ENCODE measurements at regions not wholly inside any gene's neighbourhood (a gene's known extent, or its start where the extent isn't known, plus 50 kb on each side); places are given as distances from the start of the nearest gene placed in this dataset.
"Not testable (repeated sequence)": the region's sequence is repeated elsewhere in the genome, so short reads cannot be mapped to it uniquely, and the experiment has no call there.

GRCh38 chr6:26770941-26771666 lies 111.6 kb upstream of the ZNF322 start:
- H3K27me3 ChIP-seq (ENCODE audit: insufficient read depth, low read length); H2AK5ac ChIP-seq (ENCODE audit: insufficient read length, low read length): not testable (repeated sequence)
- no CpG with 5 or more reads among the region's 31 CpGs for WGBS (ENCODE audit: extremely low coverage, insufficient read length, low lambda C conversion rate)

GRCh38 chr6:26773414-26773813 lies 113.9 kb upstream of the ZNF322 start:
- not testable (repeated sequence) for H3T11ph ChIP-seq (ENCODE audit: low read length); H3K4me1 ChIP-seq (ENCODE audit: insufficient read depth, low read length); H2BK120ac ChIP-seq (ENCODE audit: low read depth, low read length, poor library complexity, severe bottlenecking); H3K79me2 ChIP-seq (ENCODE audit: insufficient read depth, low read length); H2AK5ac ChIP-seq (ENCODE audit: insufficient read length, low read length); H4K8ac ChIP-seq (replicated peaks; ENCODE audit: insufficient read length, low read depth, low read length); H3K4me3 Mint-ChIP-seq; H3K79me1 ChIP-seq (ENCODE audit: insufficient read depth, low read depth, low read length, poor library complexity, severe bottlenecking); H3K27ac Mint-ChIP-seq; H4K5ac ChIP-seq (ENCODE audit: insufficient read length, low read depth, low read length); H4K20me1 ChIP-seq (ENCODE audit: control insufficient read depth, insufficient read depth, insufficient read length); H2BK5ac ChIP-seq (ENCODE audit: insufficient read length, low read length); H3K4me1 Mint-ChIP-seq; H3K27me3 ChIP-seq (ENCODE audit: insufficient read depth, low read length); H3K18ac ChIP-seq (ENCODE audit: insufficient read length, low read depth, low read length); H3K4me2 ChIP-seq (ENCODE audit: insufficient read depth, insufficient read length, low read length); DNase-seq; H3K9ac ChIP-seq (ENCODE audit: extremely low read depth, insufficient read length, low read length); H2BK15ac ChIP-seq (ENCODE audit: low read depth, low read length); H3K4ac ChIP-seq (ENCODE audit: low read depth, low read length); H4K91ac ChIP-seq (ENCODE audit: insufficient read length, low read depth, low read length); H2AFZ ChIP-seq (ENCODE audit: low read length); H3K27ac ChIP-seq (ENCODE audit: insufficient read length, low read depth, low read length); H3K9me3 ChIP-seq (ENCODE audit: control insufficient read depth, low read depth, low read length); H3K23me2 ChIP-seq (ENCODE audit: insufficient read length, low read depth, low read length, poor library complexity, severe bottlenecking); H3K9me3 Mint-ChIP-seq; H3K14ac ChIP-seq (ENCODE audit: insufficient read depth, low read length); H2BK20ac ChIP-seq (ENCODE audit: low read depth, low read length, poor library complexity, severe bottlenecking); H3K23ac ChIP-seq (ENCODE audit: insufficient read length, low read depth, low read length); H2BK12ac ChIP-seq (ENCODE audit: insufficient read length, low read depth, low read length); H3K36me3 Mint-ChIP-seq (ENCODE audit: insufficient read depth in 1 of 3, low read depth in 3 of 3); H3K56ac ChIP-seq (ENCODE audit: insufficient read length, low read depth, low read length); H3K27me3 Mint-ChIP-seq (ENCODE audit: low read depth)
- no CpG with 5 or more reads among the region's 12 CpGs for WGBS (ENCODE audit: extremely low coverage, insufficient read length, low lambda C conversion rate)

More at GRCh38 chr6:26770941-26771666, 111.6 kb upstream of the ZNF322 start:
- not testable (repeated sequence) for H3K79me1 ChIP-seq (ENCODE audit: insufficient read depth, low read depth, low read length, poor library complexity, severe bottlenecking); H3K23me2 ChIP-seq (ENCODE audit: insufficient read length, low read depth, low read length, poor library complexity, severe bottlenecking); H2BK5ac ChIP-seq (ENCODE audit: insufficient read length, low read length); H2AFZ ChIP-seq (ENCODE audit: low read length); H3K4ac ChIP-seq (ENCODE audit: low read depth, low read length); H2BK15ac ChIP-seq (ENCODE audit: low read depth, low read length); H2BK120ac ChIP-seq (ENCODE audit: low read depth, low read length, poor library complexity, severe bottlenecking); H3K27ac ChIP-seq (ENCODE audit: insufficient read length, low read depth, low read length); H3K9me3 ChIP-seq (ENCODE audit: control insufficient read depth, low read depth, low read length); H4K20me1 ChIP-seq (ENCODE audit: control insufficient read depth, insufficient read depth, insufficient read length); H4K5ac ChIP-seq (ENCODE audit: insufficient read length, low read depth, low read length); H3K4me1 ChIP-seq (ENCODE audit: insufficient read depth, low read length); H3K9me3 Mint-ChIP-seq; DNase-seq; H3K4me3 Mint-ChIP-seq; H3K14ac ChIP-seq (ENCODE audit: insufficient read depth, low read length); H3T11ph ChIP-seq (ENCODE audit: low read length); H3K27me3 Mint-ChIP-seq (ENCODE audit: low read depth); H3K27ac Mint-ChIP-seq; H3K23ac ChIP-seq (ENCODE audit: insufficient read length, low read depth, low read length); H3K56ac ChIP-seq (ENCODE audit: insufficient read length, low read depth, low read length); H3K18ac ChIP-seq (ENCODE audit: insufficient read length, low read depth, low read length); H4K8ac ChIP-seq (replicated peaks; ENCODE audit: insufficient read length, low read depth, low read length); H3K9ac ChIP-seq (ENCODE audit: extremely low read depth, insufficient read length, low read length); H4K91ac ChIP-seq (ENCODE audit: insufficient read length, low read depth, low read length); H3K36me3 Mint-ChIP-seq (ENCODE audit: insufficient read depth in 1 of 3, low read depth in 3 of 3); H2BK12ac ChIP-seq (ENCODE audit: insufficient read length, low read depth, low read length); H3K4me1 Mint-ChIP-seq; H2BK20ac ChIP-seq (ENCODE audit: low read depth, low read length, poor library complexity, severe bottlenecking); H3K79me2 ChIP-seq (ENCODE audit: insufficient read depth, low read length); H3K4me2 ChIP-seq (ENCODE audit: insufficient read depth, insufficient read length, low read length)
